ENCODE measurements at regions not wholly inside any gene's neighbourhood (a gene's known extent, or its start where the extent isn't known, plus 50 kb on each side); places are given as distances from the start of the nearest gene placed in this dataset.

- peak; percentile 96 for TF ChIP-seq CTCF (IDR thresholded peaks at IDR 0.05; ENCODE audit: control extremely low read depth, extremely low read depth)
- WGBS, 2 donors: 18 to 23% methylated on average over 12 of the region's 12 CpGs
- no peak overlapping the region for H3K27ac ChIP-seq (ENCODE audit: low read depth in 1 of 2, low read length in 1 of 2)
- ATAC-seq (ENCODE audit: insufficient read depth, low FRiP score): peak; percentile 92
- H3K27me3 ChIP-seq (ENCODE audit: control insufficient read depth in 3 of 3, insufficient read depth in 3 of 3, low read length in 2 of 3): no peaks in the 10 kb centered on the region
- DNase-seq: peak; percentile 73 to 84 (median 81)
- no peak overlapping the region for H3K9ac ChIP-seq (ENCODE audit: insufficient read depth in 1 of 2, low read length in 2 of 2)
- H3K9me3 ChIP-seq (ENCODE audit: control insufficient read depth in 4 of 4, insufficient read depth in 3 of 4, low read length in 3 of 4): no peaks in the 10 kb centered on the region
- peaks cover 0 to 30% (median 0%) of the 10 kb centered on the region in 5 donors for H3K4me1 ChIP-seq (ENCODE audit: control insufficient read depth in 5 of 5, insufficient read depth in 5 of 5, low read length in 5 of 5)
- no peaks in the 10 kb centered on the region for H3K36me3 ChIP-seq (ENCODE audit: control insufficient read depth in 4 of 4, insufficient read depth in 4 of 4, low read length in 4 of 4)
- no peak overlapping the region for H3K4me3 ChIP-seq
Observed at GRCh38 chr15:38817427-38818156, 253.0 kb upstream of the RASGRP1 start.

- no peak overlapping the region for H3K9ac ChIP-seq (ENCODE audit: insufficient read depth in 1 of 2, low read length in 2 of 2)
- no peak overlapping the region for H3K4me3 ChIP-seq
- ATAC-seq (ENCODE audit: insufficient read depth, low FRiP score) (no peak), DNase-seq (no peak)
- no peaks in the 10 kb centered on the region for H3K27me3 ChIP-seq (ENCODE audit: control insufficient read depth in 3 of 3, insufficient read depth in 3 of 3, low read length in 2 of 3)
- 86 to 91% methylated on average over 9 of the region's 9 CpGs for WGBS, 2 donors
- no peak overlapping the region for H3K27ac ChIP-seq (ENCODE audit: low read depth in 1 of 2, low read length in 1 of 2)
- H3K4me1 ChIP-seq (ENCODE audit: control insufficient read depth in 5 of 5, insufficient read depth in 5 of 5, low read length in 5 of 5): peaks cover 0 to 30% (median 0%) of the 10 kb centered on the region in 5 donors
- no peaks in the 10 kb centered on the region for H3K9me3 ChIP-seq (ENCODE audit: control insufficient read depth in 4 of 4, insufficient read depth in 3 of 4, low read length in 3 of 4)
- H3K36me3 ChIP-seq (ENCODE audit: control insufficient read depth in 4 of 4, insufficient read depth in 4 of 4, low read length in 4 of 4): no peaks in the 10 kb centered on the region
- no peak for TF ChIP-seq CTCF (IDR thresholded peaks at IDR 0.05; ENCODE audit: control extremely low read depth, extremely low read depth)
Observed at GRCh38 chr15:38818157-38818790, 253.7 kb upstream of the RASGRP1 start.

DNA sequence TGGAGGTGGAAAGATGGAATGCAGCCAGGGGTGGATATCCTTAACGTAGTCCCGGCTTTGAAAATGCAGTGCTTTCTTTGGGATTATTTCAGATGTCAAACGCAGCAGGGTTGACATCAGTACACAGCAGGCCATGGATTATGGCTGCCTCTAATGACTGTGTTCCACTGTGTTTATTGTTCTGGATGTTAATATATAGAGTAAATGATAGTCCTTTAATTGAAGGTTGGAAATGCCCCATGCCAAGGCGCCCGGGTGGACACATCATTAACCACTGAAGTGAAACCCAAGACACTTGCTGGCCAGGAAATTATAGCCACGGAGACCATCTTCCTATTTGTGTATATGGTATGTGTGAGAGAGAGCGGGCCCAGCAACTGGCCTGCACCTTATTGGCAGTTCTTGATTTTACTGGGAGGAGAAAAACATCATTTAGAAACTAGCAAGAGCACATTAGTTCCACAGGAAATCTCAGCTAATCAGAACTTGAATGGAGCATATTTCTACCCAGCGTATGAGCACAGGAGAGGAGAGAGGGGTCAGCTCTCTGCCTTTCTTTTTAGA is 254.9 kb upstream of the RASGRP1 start:
- WGBS, 2 donors: 71 to 79% methylated on average over 8 of the region's 8 CpGs
- H3K9ac ChIP-seq (ENCODE audit: insufficient read depth in 1 of 2, low read length in 2 of 2): no peak overlapping the region
- DNase-seq (peak; percentile 54 to 72 (median 65)), ATAC-seq (ENCODE audit: insufficient read depth, low FRiP score) (no peak)
- no peak overlapping the region for H3K4me3 ChIP-seq
- H3K9me3 ChIP-seq (ENCODE audit: control insufficient read depth in 4 of 4, insufficient read depth in 3 of 4, low read length in 3 of 4): no peaks in the 10 kb centered on the region
- no peaks in the 10 kb centered on the region for H3K36me3 ChIP-seq (ENCODE audit: control insufficient read depth in 4 of 4, insufficient read depth in 4 of 4, low read length in 4 of 4)
- no peak for TF ChIP-seq CTCF (IDR thresholded peaks at IDR 0.05; ENCODE audit: control extremely low read depth, extremely low read depth)
- no peak overlapping the region for H3K27ac ChIP-seq (ENCODE audit: low read depth in 1 of 2, low read length in 1 of 2)
- H3K4me1 ChIP-seq (ENCODE audit: control insufficient read depth in 5 of 5, insufficient read depth in 5 of 5, low read length in 5 of 5): peaks cover 0 to 30% (median 0%) of the 10 kb centered on the region in 5 donors
- no peaks in the 10 kb centered on the region for H3K27me3 ChIP-seq (ENCODE audit: control insufficient read depth in 3 of 3, insufficient read depth in 3 of 3, low read length in 2 of 3)
